NOMO-1 treated with DMSO at 0.1 percent for 48 hours (cell line): ENCODE measurements at regions not wholly inside any gene's neighbourhood (a gene's known extent, or its start where the extent isn't known, plus 50 kb on each side); places are given as distances from the start of the nearest gene placed in this dataset.

Experiments
- DNase-seq: peaks from one replicate; lab custom pipeline; 2025; ENCODE audit not compliant: unreplicated experiment; lab: John Stamatoyannopoulos, UW

- DNase-seq: no peak
These were observed 1187.0 kb upstream of the SLC10A2 start for GRCh38 chr13:104253063-104253680.

GRCh38 chr13:104251931-104252330 lies 1185.7 kb upstream of the SLC10A2 start:
- DNase-seq: no peak

GRCh38 chr13:104246955-104247354 lies 1180.7 kb upstream of the SLC10A2 start:
- no peak for DNase-seq

GRCh38 chr13:104206450-104207044 lies 1140.3 kb upstream of the SLC10A2 start:
- no peak for DNase-seq

GRCh38 chr13:104204177-104204576 lies 1138.0 kb upstream of the SLC10A2 start:
- DNase-seq: no peak

GRCh38 chr13:104198801-104199200 lies 1132.6 kb upstream of the SLC10A2 start:
- no peak for DNase-seq

GRCh38 chr13:104196611-104197010 lies 1130.4 kb upstream of the SLC10A2 start:
- DNase-seq: no peak

GRCh38 chr13:104181526-104182231 lies 1115.5 kb upstream of the SLC10A2 start:
- DNase-seq: no peak

- DNase-seq: no peak
These were observed 1104.9 kb upstream of the SLC10A2 start for GRCh38 chr13:104170980-104171555.

GRCh38 chr13:104163866-104164630 lies 1097.8 kb upstream of the SLC10A2 start:
- no peak for DNase-seq

- DNase-seq: no peak
These were observed 1094.3 kb upstream of the SLC10A2 start for GRCh38 chr13:104160536-104160935.

- DNase-seq: no peak
These were observed 1077.7 kb upstream of the SLC10A2 start for GRCh38 chr13:104143760-104144416.

GRCh38 chr13:104140552-104140951 lies 1074.3 kb upstream of the SLC10A2 start:
- no peak for DNase-seq

GRCh38 chr13:104137416-104137815 lies 1071.2 kb upstream of the SLC10A2 start:
- no peak for DNase-seq

GRCh38 chr13:104132849-104133248 lies 1066.6 kb upstream of the SLC10A2 start:
- no peak for DNase-seq

GRCh38 chr13:104114101-104114500 lies 1047.9 kb upstream of the SLC10A2 start:
- DNase-seq: peak; percentile 61

- no peak for DNase-seq
These were observed 1044.8 kb upstream of the SLC10A2 start for GRCh38 chr13:104111031-104111430.

GRCh38 chr13:104106705-104107393 lies 1040.6 kb upstream of the SLC10A2 start:
- DNase-seq: no peak

GRCh38 chr13:104105418-104106355 lies 1039.5 kb upstream of the SLC10A2 start:
- no peak for DNase-seq
